Esophagus muscularis mucosa (tissue), 3 donors: ENCODE measurements at regions not wholly inside any gene's neighbourhood (a gene's known extent, or its start where the extent isn't known, plus 50 kb on each side); places are given as distances from the start of the nearest gene placed in this dataset.

Experiments
- CTCF ChIP-seq, 3 experiments: fragments of 200-600 bp in 2 of 3; fragments of 450-650 bp in 1 of 3; sonication (generic) in 2 of 3; IDR thresholded peaks; one replicate each; pipeline ENCODE4 v1.5.1; 2017 to 2019; ENCODE audit warnings: antibody characterized with exemption in 3 of 3, mild to moderate bottlenecking in 2 of 3, moderate library complexity in 1 of 3
- POLR2AphosphoS5 ChIP-seq, 2 donors: sonication (generic); formaldehyde crosslinking; IDR thresholded peaks; one replicate each; pipeline ENCODE4 v1.6.1; 2017; ENCODE audit warnings: antibody characterized with exemption in 2 of 2

- TF ChIP-seq POLR2AphosphoS5 (IDR thresholded peaks at IDR 0.05), result no peak
- no peak for TF ChIP-seq CTCF (IDR thresholded peaks at IDR 0.05)
These were observed 64.4 kb upstream of the KLHL13 start for GRCh38 chrX:118181030-118181429.
